Trophoblast cell (in vitro differentiated cells and primary cell): ENCODE measurements at regions not wholly inside any gene's neighbourhood (a gene's known extent, or its start where the extent isn't known, plus 50 kb on each side); places are given as distances from the start of the nearest gene placed in this dataset.

Experiments
- DNase-seq, 2 donors: peaks; one replicate each; pipeline ENCODE4 v3.0.0-alpha.2; 2016
- H2AFZ ChIP-seq: 2 replicates; pipeline ENCODE4 v1.6.1; 2013; ENCODE audit warnings: low read length, moderate library complexity, mild to moderate bottlenecking; ENCODE audit not compliant: insufficient read depth, poor library complexity
- H2AK5ac ChIP-seq: 2 replicates; pipeline ENCODE4 v1.6.1; 2013; ENCODE audit warnings: mild to moderate bottlenecking, low read length
- H2BK120ac ChIP-seq: 2 replicates; pipeline ENCODE4 v1.6.1; 2013; ENCODE audit warnings: low read length, mild to moderate bottlenecking, moderate library complexity; ENCODE audit not compliant: insufficient read depth, poor library complexity
- H2BK12ac ChIP-seq: 2 replicates; pipeline ENCODE4 v1.6.1; 2013; ENCODE audit warnings: mild to moderate bottlenecking, low read length, moderate library complexity
- H2BK5ac ChIP-seq: 2 replicates; pipeline ENCODE4 v1.6.1; 2013; ENCODE audit warnings: low read length, low read depth, moderate library complexity, mild to moderate bottlenecking; ENCODE audit not compliant: poor library complexity
- H3K14ac ChIP-seq: 2 replicates; pipeline ENCODE4 v1.6.1; 2013; ENCODE audit warnings: mild to moderate bottlenecking, low read length
- H3K18ac ChIP-seq: 2 replicates; pipeline ENCODE4 v1.6.1; 2013; ENCODE audit warnings: mild to moderate bottlenecking, low read length
- H3K23ac ChIP-seq: 2 replicates; pipeline ENCODE4 v1.6.1; 2013; ENCODE audit warnings: low read length
- H3K27ac ChIP-seq: 2 replicates; pipeline ENCODE4 v1.5.1; 2013; ENCODE audit warnings: low read depth, mild to moderate bottlenecking, inconsistent platforms, low read length, moderate library complexity
- H3K27me3 ChIP-seq: 2 replicates; pipeline ENCODE4 v1.6.1; 2013; ENCODE audit warnings: inconsistent platforms, mild to moderate bottlenecking, low read length, moderate library complexity; ENCODE audit not compliant: insufficient read depth
- H3K36me3 ChIP-seq, 2 experiments: 1 replicate in 1 of 2; 2 replicates in 1 of 2; pipeline ENCODE4 v1.6.1; 2013; ENCODE audit warnings: low read length in 2 of 2, mild to moderate bottlenecking in 2 of 2, moderate library complexity in 1 of 2; ENCODE audit not compliant: insufficient read depth in 2 of 2, control insufficient read depth in 1 of 2
- H3K4ac ChIP-seq: 2 replicates; pipeline ENCODE4 v1.6.1; 2013; ENCODE audit warnings: low read depth, mild to moderate bottlenecking, low read length, moderate library complexity
- H3K4me1 ChIP-seq, 2 experiments: 1 replicate in 1 of 2; 2 replicates in 1 of 2; pipeline ENCODE4 v1.6.1; 2013; ENCODE audit warnings: low read length in 2 of 2, mild to moderate bottlenecking in 2 of 2, moderate library complexity in 1 of 2; ENCODE audit not compliant: insufficient read depth in 2 of 2, control insufficient read depth in 1 of 2
- H3K4me2 ChIP-seq: 2 replicates; pipeline ENCODE4 v1.6.1; 2013; ENCODE audit warnings: inconsistent platforms, mild to moderate bottlenecking, low read length, moderate library complexity
- H3K4me3 ChIP-seq: 2 replicates; pipeline ENCODE4 v1.5.1; 2013; ENCODE audit warnings: mild to moderate bottlenecking, low read depth, low read length, inconsistent platforms
- H3K79me1 ChIP-seq: one replicate; pipeline ENCODE4 v1.6.1; 2013; ENCODE audit warnings: low read length
- H3K79me2 ChIP-seq: 2 replicates; pipeline ENCODE4 v1.6.1; 2013; ENCODE audit warnings: low read length, mild to moderate bottlenecking; ENCODE audit not compliant: control insufficient read depth, insufficient read depth, poor library complexity
- H3K9ac ChIP-seq: 2 replicates; pipeline ENCODE4 v1.6.1; 2013; ENCODE audit warnings: mild to moderate bottlenecking, low read length
- H3K9me3 ChIP-seq: 2 replicates; pipeline ENCODE4 v1.6.1; 2013; ENCODE audit warnings: low read depth, mild to moderate bottlenecking, control low read depth, inconsistent platforms, low read length; ENCODE audit not compliant: insufficient read depth
- H4K12ac ChIP-seq: 2 replicates; pipeline ENCODE4 v1.6.1; 2013; ENCODE audit warnings: low read depth, mild to moderate bottlenecking, low read length, moderate library complexity
- H4K8ac ChIP-seq: 2 replicates; pipeline ENCODE4 v1.6.1; 2013; ENCODE audit warnings: low read depth, mild to moderate bottlenecking, low read length, moderate library complexity
- H4K91ac ChIP-seq: one replicate; pipeline ENCODE4 v1.6.1; 2013; ENCODE audit warnings: low read depth, mild to moderate bottlenecking, low read length, moderate library complexity
- WGBS: extraction: QIAGEN DNeasy Blood & Tissue Kit; methylation state at CpG from one replicate; pipeline ENCODE4 v1.1.7; 2013; ENCODE audit warnings: missing lambda C conversion rate; ENCODE audit not compliant: insufficient read length, insufficient coverage; ENCODE audit errors: extremely low coverage; 5-methylcytosine and 5-hydroxymethylcytosine counted together

DNA sequence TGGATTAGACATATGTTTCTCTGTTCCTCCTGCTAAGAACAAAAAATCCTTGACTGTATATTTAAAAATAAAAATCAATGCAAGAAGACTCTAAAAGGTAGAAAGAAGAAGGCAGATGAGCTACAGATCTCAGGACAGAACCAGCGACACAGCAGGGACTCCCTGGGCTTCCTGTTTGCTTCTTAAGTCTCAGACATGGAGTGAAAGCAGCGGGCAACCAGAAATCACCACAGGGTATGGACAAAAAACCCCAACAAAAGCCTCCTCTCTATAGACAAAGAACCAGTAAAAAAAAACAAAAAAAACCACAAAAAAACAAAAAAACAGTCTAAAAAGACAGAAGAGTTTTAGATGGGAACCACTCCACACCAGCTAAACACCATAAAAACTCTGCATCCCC is 971.0 kb upstream of the GYPC start:
- Histone ChIP-seq H3K36me3 (no peaks in the 10 kb centered on the region), H3K79me1 (peaks cover 7% of the 10 kb centered on the region), H3K4me3 (no peak overlapping the region), H4K8ac (no peak overlapping the region), H3K9ac (no peak overlapping the region), H3K9me3 (no peaks in the 10 kb centered on the region), H3K4me2 (no peak overlapping the region), H3K23ac (no peak overlapping the region), H3K27ac (no peak overlapping the region), H3K79me2 (no peaks in the 10 kb centered on the region), H2AK5ac (no peak overlapping the region), H3K14ac (no peak overlapping the region), H2BK5ac (no peak overlapping the region), H2BK120ac (no peak overlapping the region), H3K27me3 (no peaks in the 10 kb centered on the region), H3K4me1 (peaks cover 8 to 9% of the 10 kb centered on the region in 2 experiments), H4K91ac (peak overlapping the region; percentile 45), H4K12ac (no peak overlapping the region), H2AFZ (no peak overlapping the region), H3K4ac (no peak overlapping the region), H2BK12ac (no peak overlapping the region), H3K18ac (no peak overlapping the region)
- WGBS: no CpG with 5 or more reads among the region's 2 CpGs
- no peak for DNase-seq

DNA sequence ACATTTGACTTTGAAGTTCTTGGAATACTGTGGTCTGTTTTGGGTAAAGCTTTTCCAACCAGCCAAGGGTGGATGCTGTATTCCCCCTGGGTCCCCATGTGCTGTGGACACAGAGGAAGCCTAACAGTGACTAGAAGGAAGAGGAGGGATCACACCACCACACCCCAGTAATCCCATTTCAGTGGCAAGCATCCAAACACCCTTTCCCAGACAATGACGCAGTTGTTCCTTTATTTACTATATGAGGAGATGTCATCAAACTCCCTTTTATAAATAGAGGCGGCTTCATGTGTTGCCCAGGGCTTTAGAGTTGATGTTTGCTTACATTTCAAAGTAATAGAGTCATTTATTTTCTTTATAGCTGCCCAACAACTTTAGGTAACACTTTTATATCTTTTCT is 959.4 kb upstream of the GYPC start:
- Histone ChIP-seq H3K9ac (no peak overlapping the region), H3K9me3 (no peaks in the 10 kb centered on the region), H3K23ac (no peak overlapping the region), H3K14ac (no peak overlapping the region), H3K4me1 (peaks cover 0 to 2% of the 10 kb centered on the region in 2 experiments), H2AFZ (no peak overlapping the region), H4K91ac (no peak overlapping the region), H4K8ac (no peak overlapping the region), H2BK120ac (no peak overlapping the region), H2BK5ac (no peak overlapping the region), H3K4ac (no peak overlapping the region), H3K4me3 (no peak overlapping the region), H2BK12ac (no peak overlapping the region), H3K4me2 (no peak overlapping the region), H3K79me1 (no peaks in the 10 kb centered on the region), H3K27me3 (no peaks in the 10 kb centered on the region), H3K79me2 (no peaks in the 10 kb centered on the region), H4K12ac (no peak overlapping the region), H2AK5ac (no peak overlapping the region), H3K36me3 (no peaks in the 10 kb centered on the region), H3K27ac (no peak overlapping the region), H3K18ac (no peak overlapping the region)
- DNase-seq: peak in 1 of 2 donors; percentile 0
- no CpG with 5 or more reads among the region's 2 CpGs for WGBS

DNA sequence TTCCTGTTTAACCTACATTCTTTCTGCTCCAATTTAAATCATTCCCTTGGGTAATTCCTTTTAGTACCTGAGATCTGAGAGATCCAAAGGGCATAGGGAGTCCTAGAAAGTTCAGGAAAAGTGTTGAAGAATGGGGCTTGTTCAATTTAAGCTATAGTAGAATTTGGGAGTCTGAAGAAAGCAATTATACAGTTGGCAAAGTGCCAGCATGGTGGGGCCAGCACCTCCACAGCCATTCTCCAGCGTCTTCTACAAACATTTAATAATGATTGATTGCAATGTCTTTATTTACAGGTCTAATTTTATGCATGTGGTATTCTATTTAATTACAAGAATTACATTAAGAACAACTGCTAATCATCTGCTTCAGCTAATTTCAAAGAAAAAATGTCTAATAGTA is 957.7 kb upstream of the GYPC start:
- WGBS: no CpG with 5 or more reads among the region's 1 CpG
- no peak overlapping the region for H4K91ac ChIP-seq
- no peaks in the 10 kb centered on the region for H3K27me3 ChIP-seq
- no peak overlapping the region for H3K18ac ChIP-seq
- no peak overlapping the region for H2BK5ac ChIP-seq
- no peak overlapping the region for H2BK120ac ChIP-seq
- H3K4me1 ChIP-seq: peaks cover 0 to 2% of the 10 kb centered on the region in 2 experiments
- no peaks in the 10 kb centered on the region for H3K36me3 ChIP-seq
- no peak overlapping the region for H4K12ac ChIP-seq
- no peak overlapping the region for H3K9ac ChIP-seq
- no peak overlapping the region for H3K27ac ChIP-seq
- no peak overlapping the region for H2AFZ ChIP-seq
- no peak overlapping the region for H3K4ac ChIP-seq
- no peaks in the 10 kb centered on the region for H3K79me2 ChIP-seq
- H2BK12ac ChIP-seq: no peak overlapping the region
- peak in 1 of 2 donors; percentile 0 for DNase-seq
- no peaks in the 10 kb centered on the region for H3K79me1 ChIP-seq
- H3K4me2 ChIP-seq: no peak overlapping the region
- no peak overlapping the region for H3K23ac ChIP-seq
- no peak overlapping the region for H2AK5ac ChIP-seq
- no peak overlapping the region for H3K4me3 ChIP-seq
- H3K14ac ChIP-seq: no peak overlapping the region
- H3K9me3 ChIP-seq: no peaks in the 10 kb centered on the region
- H4K8ac ChIP-seq: no peak overlapping the region

DNA sequence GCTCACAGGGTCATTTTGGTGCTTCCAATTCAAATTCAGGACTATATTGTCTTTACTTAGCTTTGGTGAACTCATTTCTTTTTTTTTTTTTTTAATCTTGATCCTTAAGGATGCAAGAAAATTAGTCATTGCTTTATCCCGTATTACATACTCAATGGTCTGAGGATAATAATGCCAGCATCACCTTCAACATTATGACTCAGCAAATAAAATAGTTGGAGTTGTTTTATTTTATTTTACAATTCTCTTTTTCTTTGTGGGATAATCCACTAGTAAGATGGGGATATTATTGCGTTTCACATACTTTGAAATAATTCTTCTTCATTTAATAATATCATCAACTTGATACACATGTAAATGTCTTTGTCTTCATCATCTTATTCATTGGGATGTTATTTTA is 954.9 kb upstream of the GYPC start:
- Histone ChIP-seq H3K79me1 (no peaks in the 10 kb centered on the region), H4K8ac (no peak overlapping the region), H3K4me1 (no peaks in the 10 kb centered on the region), H3K36me3 (no peaks in the 10 kb centered on the region), H2BK12ac (no peak overlapping the region), H3K14ac (no peak overlapping the region), H3K27ac (no peak overlapping the region), H3K4me3 (no peak overlapping the region), H2AK5ac (no peak overlapping the region), H2BK120ac (no peak overlapping the region), H3K27me3 (no peaks in the 10 kb centered on the region), H4K12ac (no peak overlapping the region), H2AFZ (no peak overlapping the region), H3K9me3 (no peaks in the 10 kb centered on the region), H3K79me2 (no peaks in the 10 kb centered on the region), H3K4me2 (no peak overlapping the region), H3K4ac (no peak overlapping the region), H2BK5ac (no peak overlapping the region), H3K9ac (no peak overlapping the region), H3K23ac (no peak overlapping the region), H4K91ac (no peak overlapping the region), H3K18ac (no peak overlapping the region)
- DNase-seq: peak in 1 of 2 donors; percentile 0
- WGBS: no CpG with 5 or more reads among the region's 2 CpGs
